Memory B cell (primary cell): ENCODE measurements at regions not wholly inside any gene's neighbourhood (a gene's known extent, or its start where the extent isn't known, plus 50 kb on each side); places are given as distances from the start of the nearest gene placed in this dataset.

Source experiments
- ATAC-seq: fragments of 150-1000 bp; cut with Tn5 transposase; 2 replicates; pipeline ENCODE4 v1.10.0; 2021; ENCODE audit warnings: low read depth, mild to moderate bottlenecking, moderate library complexity
- DNase-seq, 2 donors: peaks; one replicate each; pipeline ENCODE4 v3.0.0; 2022; ENCODE audit warnings: low spot score in 2 of 2
- H3K27ac Mint-ChIP-seq: one replicate; pipeline ENCODE4 v1.8.0; 2022; ENCODE audit warnings: mild to moderate bottlenecking, moderate library complexity, mixed read lengths
- H3K27me3 Mint-ChIP-seq: one replicate; pipeline ENCODE4 v1.8.0; 2022; ENCODE audit warnings: mixed read lengths
- H3K36me3 Mint-ChIP-seq: one replicate; pipeline ENCODE4 v1.8.0; 2022; ENCODE audit warnings: mild to moderate bottlenecking, mixed read lengths
- H3K4me1 Mint-ChIP-seq: one replicate; pipeline ENCODE4 v1.8.0; 2022; ENCODE audit warnings: mixed read lengths
- H3K4me3 Mint-ChIP-seq: one replicate; pipeline ENCODE4 v1.8.0; 2022; ENCODE audit warnings: mild to moderate bottlenecking, moderate library complexity, mixed read lengths
- H3K9me3 Mint-ChIP-seq: one replicate; pipeline ENCODE4 v1.8.0; 2022; ENCODE audit warnings: mixed read lengths

DNA sequence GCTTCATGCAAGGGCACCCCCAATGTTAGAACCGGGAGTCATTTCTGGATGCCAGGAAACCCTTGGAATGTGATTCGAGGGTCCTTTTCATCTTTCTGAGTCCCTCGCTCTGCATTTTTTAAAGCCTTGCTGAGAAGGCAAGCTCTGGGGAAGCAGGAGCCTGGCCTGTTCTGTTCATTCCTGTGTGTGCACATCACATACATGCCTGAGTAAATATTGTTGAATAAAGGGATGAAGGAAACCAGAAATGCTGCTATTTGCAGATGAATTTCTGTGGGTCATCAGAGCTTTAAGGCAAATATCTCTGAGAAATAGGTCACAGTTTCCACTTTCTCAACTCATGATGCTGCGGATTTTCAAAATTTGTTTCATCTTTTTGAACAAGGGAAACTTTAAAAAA is 170.1 kb downstream of the PAH start:
- ATAC-seq, result no peak
- Mint-ChIP-seq H3K36me3 (no peaks in the 10 kb centered on the region), H3K4me1 (no peaks in the 10 kb centered on the region), H3K27ac (no peak overlapping the region), H3K4me3 (no peak overlapping the region), H3K27me3 (peaks cover 6% of the 10 kb centered on the region), H3K9me3 (no peaks in the 10 kb centered on the region)
- no peak for DNase-seq

DNA sequence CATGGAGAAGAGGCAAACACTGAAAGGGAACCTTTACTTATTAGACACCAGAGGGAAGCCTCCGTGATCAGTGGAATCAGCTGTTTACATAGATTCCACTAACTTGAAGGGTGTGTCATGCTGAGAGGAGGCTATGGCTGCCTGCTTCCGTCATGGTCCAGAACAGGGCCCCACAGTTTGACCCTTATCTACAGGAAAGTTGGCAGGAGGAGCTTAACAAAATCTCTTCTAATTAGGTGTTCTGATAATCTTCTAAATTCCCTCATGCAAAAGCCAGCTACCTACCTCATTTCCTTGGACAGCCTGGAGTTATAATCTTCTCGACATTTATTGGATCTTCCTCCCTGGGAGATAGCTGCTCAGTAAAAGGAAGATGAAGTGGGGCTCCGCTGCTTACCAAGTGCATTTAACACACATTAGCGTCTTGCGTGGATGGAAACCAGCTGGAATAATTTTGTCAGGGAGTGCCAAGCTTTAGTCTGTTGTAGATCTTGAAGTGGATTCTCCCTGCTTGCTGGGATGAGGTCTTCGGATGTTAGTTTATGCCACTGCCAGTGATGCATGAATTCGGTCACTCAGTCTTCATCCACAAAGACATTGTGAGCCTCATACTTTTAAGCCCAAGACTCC is 171.0 kb downstream of the PAH start:
- H3K4me3 Mint-ChIP-seq, result no peak overlapping the region
- no peaks in the 10 kb centered on the region for H3K4me1 Mint-ChIP-seq
- no peak for ATAC-seq
- H3K27ac Mint-ChIP-seq, result no peak overlapping the region
- H3K9me3 Mint-ChIP-seq, result no peaks in the 10 kb centered on the region
- no peak for DNase-seq
- peaks cover 3% of the 10 kb centered on the region for H3K27me3 Mint-ChIP-seq
- H3K36me3 Mint-ChIP-seq, result no peaks in the 10 kb centered on the region

DNA sequence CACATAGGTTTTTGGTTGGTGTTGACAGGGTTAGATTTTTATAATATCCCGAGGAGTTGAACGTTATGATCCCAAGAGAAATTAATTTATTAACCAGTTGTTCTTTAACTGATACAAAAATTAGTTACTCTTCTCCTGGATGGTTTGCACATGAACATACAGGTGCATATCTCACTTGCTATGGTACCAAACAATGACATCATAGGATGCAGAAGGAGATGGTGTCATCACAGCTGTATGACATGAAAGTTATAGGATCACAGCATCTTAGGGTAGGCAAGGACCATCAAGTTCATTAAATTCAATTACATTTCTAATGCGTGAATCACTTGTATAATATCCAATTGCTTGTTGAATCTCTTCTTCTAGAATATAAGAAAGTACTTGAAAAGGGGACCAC is 175.8 kb downstream of the PAH start:
- no peak for ATAC-seq
- Mint-ChIP-seq H3K27me3 (peaks cover 3% of the 10 kb centered on the region), H3K4me1 (no peaks in the 10 kb centered on the region)

DNA sequence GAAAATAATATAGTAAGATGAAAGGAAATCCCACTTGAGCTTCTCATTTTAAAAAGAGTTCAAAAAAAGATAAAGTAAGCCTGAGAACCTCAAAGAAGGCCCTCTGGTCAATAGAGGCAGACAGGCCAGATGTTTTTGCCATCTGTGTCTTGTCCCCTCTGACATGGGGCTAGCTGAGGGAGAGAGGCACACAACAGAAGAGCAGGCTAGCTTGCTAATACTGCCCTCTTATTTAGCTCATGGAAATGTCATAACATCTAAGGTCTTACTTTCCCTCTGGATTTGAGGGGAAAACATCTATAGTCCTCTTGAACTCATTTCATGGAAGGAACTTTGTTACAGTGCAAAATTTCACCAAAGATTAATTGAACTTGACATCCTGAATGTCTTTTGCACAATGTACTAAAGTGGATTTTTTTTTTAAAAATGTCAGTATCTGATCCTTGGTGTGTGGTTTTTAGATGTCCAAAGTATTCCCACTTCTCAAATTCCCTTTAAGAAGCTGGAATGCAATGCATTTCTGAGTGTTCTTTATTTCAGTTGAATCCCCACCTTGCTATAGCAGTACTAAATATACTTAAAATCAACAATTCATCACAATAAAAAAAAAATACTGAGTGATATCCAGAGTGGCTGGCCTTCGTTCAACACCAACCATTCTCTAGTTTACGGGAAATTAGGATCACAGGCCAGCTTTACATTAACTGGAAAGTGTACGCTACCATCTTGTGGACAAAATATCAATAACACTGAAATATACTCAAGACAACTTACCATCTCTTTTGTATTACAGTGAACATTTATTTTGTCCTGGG is 176.7 kb downstream of the PAH start:
- Mint-ChIP-seq H3K9me3 (peaks cover 3% of the 10 kb centered on the region), H3K27me3 (no peaks in the 10 kb centered on the region), H3K4me1 (peaks cover 4% of the 10 kb centered on the region), H3K36me3 (peaks cover 2% of the 10 kb centered on the region), H3K4me3 (no peak overlapping the region), H3K27ac (no peak overlapping the region)
- no peak for DNase-seq
- no peak for ATAC-seq

More for the DNA sequence above, 175.8 kb downstream of the PAH start:
- Mint-ChIP-seq H3K27ac (no peak overlapping the region), H3K36me3 (peaks cover 2% of the 10 kb centered on the region), H3K9me3 (peaks cover 3% of the 10 kb centered on the region), H3K4me3 (no peak overlapping the region)
- DNase-seq, result no peak

DNA sequence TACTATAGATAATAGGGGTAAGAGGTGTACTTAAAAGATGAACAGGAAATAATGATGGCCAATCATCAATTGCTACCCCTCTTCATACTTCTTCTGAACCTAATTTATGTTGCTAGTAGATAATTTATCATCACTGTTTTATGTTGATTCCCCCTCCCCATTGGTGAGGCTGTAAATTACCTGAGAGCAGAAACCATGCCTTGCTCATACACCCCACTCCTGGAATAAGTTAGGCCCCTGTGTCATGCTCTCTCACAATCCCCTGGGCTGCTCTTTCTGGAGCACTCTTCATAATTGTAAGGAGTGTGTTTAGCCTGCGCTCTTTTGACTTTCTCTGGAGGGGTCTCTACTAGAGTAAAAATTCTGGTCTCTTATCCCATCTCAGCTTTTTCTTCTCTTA is 180.7 kb downstream of the PAH start:
- peaks cover 3% of the 10 kb centered on the region for H3K9me3 Mint-ChIP-seq
- no peak overlapping the region for H3K27ac Mint-ChIP-seq
- H3K4me1 Mint-ChIP-seq, result peaks cover 8% of the 10 kb centered on the region
- ATAC-seq (no peak), DNase-seq (no peak)
- H3K4me3 Mint-ChIP-seq, result no peak overlapping the region
- H3K27me3 Mint-ChIP-seq, result no peaks in the 10 kb centered on the region
- H3K36me3 Mint-ChIP-seq, result peaks cover 2% of the 10 kb centered on the region

DNA sequence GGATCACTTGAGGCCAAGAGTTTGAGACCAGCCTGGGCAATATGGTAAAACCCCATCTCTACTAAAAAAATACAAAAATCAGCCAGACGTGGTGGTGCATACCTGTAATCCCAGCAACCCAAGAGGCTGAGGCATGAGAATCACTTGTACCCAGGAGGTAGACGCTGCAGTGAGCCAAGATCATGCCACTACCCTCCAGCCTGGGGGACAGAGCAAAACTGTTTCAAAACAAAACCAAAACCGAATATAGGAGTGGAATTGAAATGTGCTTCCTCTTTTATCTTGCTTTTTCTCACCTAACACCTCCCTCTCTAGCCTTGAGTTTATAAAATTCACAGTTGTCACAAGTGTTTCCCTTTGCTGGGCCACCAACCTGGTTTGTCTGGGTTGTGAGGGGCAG is 181.9 kb downstream of the PAH start:
- peak overlapping the region; percentile 84 for H3K27ac Mint-ChIP-seq
- peak; percentile 98 for ATAC-seq
- peak in 1 of 2 donors; percentile 11 for DNase-seq
- no peaks in the 10 kb centered on the region for H3K27me3 Mint-ChIP-seq
- peak overlapping the region; percentile 54 for H3K4me3 Mint-ChIP-seq
- peaks cover 3% of the 10 kb centered on the region for H3K9me3 Mint-ChIP-seq
- peaks cover 2% of the 10 kb centered on the region for H3K36me3 Mint-ChIP-seq
- H3K4me1 Mint-ChIP-seq, result peaks cover 8% of the 10 kb centered on the region

DNA sequence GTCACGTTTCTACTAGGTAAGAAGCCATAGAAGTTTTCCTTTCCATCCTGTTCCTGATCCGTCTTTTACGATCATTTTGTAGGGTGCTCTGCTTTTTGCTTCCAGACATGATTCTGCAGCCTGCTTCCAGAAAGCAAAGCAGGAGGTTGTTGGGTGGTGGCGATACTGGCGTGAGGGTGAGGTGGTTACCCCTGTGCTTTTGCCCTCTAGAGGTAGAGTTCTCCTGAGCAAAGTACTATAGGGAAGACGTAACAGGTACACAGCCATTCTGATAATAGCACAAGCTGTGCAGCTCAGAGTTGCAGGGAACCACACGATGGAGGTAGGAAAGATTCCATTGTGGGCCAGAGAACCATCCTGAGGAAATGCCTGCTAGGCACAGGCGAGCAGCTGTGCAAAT is 186.0 kb downstream of the PAH start:
- DNase-seq (no peak), ATAC-seq (no peak)
- no peaks in the 10 kb centered on the region for H3K9me3 Mint-ChIP-seq
- H3K36me3 Mint-ChIP-seq, result no peaks in the 10 kb centered on the region
- H3K4me3 Mint-ChIP-seq, result no peak overlapping the region
- H3K4me1 Mint-ChIP-seq, result peaks cover 16% of the 10 kb centered on the region
- no peaks in the 10 kb centered on the region for H3K27me3 Mint-ChIP-seq
- no peak overlapping the region for H3K27ac Mint-ChIP-seq

DNA sequence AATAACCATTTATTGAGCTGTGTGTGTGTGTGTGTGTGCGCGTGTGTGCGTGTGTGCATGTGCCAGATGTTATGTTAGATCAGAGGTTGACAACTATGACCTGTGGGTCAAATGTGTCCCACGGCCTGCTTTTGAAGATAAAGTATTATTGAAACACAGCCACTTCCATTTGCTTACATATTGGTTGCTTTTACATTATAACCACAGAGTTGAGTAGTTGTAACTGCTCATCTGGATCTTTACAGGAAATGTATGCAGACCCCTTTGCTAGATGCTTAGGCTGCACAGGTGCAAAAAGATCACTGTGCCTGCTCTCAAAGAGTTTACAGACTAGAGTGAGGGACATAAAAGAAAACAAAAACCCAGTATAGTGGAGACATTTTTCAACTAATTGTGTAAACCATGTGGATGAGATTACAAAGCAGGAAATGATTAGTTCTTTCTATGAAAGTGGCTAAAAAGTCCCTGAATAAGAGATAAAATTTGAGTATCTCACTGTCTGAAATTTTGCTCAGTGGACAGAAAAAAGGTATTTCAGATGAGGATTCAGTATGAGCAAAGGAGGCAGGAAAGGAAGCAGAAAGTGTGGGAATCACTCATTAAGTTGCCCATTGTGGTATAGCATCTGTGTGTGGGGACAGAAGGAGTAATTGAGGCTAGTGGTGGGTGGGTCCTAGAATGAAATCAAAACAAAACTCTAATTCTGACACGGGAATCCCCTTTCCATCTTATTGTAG is 188.4 kb downstream of the PAH start:
- Mint-ChIP-seq H3K4me1 (peaks cover 8% of the 10 kb centered on the region), H3K9me3 (no peaks in the 10 kb centered on the region), H3K36me3 (no peaks in the 10 kb centered on the region), H3K27ac (no peak overlapping the region), H3K27me3 (no peaks in the 10 kb centered on the region), H3K4me3 (no peak overlapping the region)
- no peak for ATAC-seq
- DNase-seq, result no peak

DNA sequence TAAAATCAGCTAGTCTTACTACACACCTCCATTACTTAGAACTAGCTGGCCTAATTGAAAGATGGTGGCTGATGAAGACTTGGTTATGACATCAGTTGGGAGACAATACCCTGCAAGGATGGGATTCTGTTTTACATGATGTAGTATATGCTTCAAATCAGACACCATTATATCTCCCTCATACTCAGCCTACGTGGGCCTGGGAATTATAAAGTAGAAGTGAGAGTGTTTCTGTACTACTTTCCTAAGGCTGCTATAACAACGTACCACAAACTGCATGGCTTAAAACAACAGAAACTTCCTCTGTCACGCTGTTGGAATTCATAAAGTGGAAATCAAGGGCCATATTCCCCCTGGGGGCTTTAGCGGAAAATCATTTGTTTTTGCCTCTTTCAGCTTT is 190.4 kb downstream of the PAH start:
- no peaks in the 10 kb centered on the region for H3K9me3 Mint-ChIP-seq
- H3K4me1 Mint-ChIP-seq, result peaks cover 8% of the 10 kb centered on the region
- no peak overlapping the region for H3K27ac Mint-ChIP-seq
- ATAC-seq, result no peak
- no peak for DNase-seq
- H3K36me3 Mint-ChIP-seq, result no peaks in the 10 kb centered on the region
- no peak overlapping the region for H3K4me3 Mint-ChIP-seq
- no peaks in the 10 kb centered on the region for H3K27me3 Mint-ChIP-seq

DNA sequence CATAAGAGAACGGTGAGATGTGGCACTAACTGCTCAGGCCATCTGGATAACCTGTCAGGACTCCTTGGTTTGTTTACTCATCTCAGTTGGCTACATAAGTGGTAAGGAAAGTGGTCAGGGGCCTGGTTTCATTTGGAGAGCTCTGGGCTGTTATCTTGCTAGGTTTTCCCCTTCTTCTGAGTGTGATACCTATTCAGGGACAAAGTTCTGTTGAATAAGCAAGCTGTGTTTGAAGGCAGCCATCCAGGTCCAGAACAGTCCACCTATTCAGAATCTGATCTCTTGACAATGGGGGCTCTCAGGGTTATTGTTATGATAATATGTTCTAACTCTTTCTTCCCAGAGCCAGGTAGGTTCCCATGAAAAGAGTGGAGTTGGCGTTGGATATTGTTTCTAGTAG is 194.9 kb downstream of the PAH start:
- Mint-ChIP-seq H3K9me3 (no peaks in the 10 kb centered on the region), H3K27me3 (no peaks in the 10 kb centered on the region), H3K4me1 (no peaks in the 10 kb centered on the region), H3K27ac (no peak overlapping the region), H3K36me3 (no peaks in the 10 kb centered on the region), H3K4me3 (no peak overlapping the region)
- DNase-seq, result no peak
- ATAC-seq, result no peak

DNA sequence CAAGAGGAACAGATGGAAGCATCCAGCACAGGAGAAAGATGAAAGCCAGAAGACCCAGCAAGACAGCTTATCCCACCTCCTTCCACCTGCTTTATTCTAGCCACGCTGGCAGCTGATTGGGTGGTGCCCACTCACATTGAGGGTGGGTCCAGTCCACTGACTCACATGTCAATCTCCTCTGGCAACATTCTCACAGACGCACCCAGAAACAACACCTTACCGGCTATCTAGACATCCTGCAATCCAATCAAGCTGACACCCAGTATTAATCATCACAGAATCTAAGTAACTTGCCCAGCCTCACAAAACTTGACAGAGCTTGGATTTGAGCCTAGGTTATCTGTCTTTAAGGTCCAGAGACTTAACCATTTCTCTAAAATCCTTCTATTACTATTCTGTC is 208.9 kb downstream of the PAH start:
- peaks cover 10% of the 10 kb centered on the region for H3K27me3 Mint-ChIP-seq
- DNase-seq (no peak), ATAC-seq (no peak)
- H3K27ac Mint-ChIP-seq, result no peak overlapping the region
- H3K9me3 Mint-ChIP-seq, result no peaks in the 10 kb centered on the region
- H3K4me1 Mint-ChIP-seq, result no peaks in the 10 kb centered on the region
- H3K4me3 Mint-ChIP-seq, result no peak overlapping the region
- H3K36me3 Mint-ChIP-seq, result no peaks in the 10 kb centered on the region

DNA sequence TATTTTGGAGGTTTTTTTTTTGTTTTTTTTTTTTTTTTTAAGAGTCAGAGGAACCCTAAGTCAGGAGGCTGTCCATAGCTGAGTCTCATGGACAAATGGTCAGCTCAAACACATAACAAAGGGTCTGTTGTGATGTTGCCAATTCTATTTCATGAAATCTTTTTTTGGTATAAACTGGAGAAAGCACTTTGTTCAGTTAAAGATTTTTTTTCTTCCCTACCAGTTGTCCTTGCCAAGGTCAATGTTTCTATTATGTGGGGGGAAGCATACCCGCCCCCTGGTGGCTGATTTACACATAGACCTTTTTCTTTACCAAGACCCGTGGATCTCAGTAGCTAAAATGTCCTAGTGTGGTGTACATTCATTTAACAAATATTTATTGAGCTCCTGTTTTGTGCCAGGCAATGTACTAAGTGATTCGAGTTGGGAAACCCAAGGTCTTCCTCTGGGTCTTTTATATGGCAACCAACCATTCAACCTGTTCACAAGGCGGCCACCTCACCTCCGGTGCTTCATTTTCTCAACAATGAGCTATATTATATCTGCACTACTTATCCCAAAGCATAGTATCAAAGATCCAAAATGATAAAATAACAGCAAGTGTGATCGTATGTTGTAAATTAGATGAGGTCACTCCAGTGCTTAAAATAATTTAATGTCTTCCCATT is 214.5 kb downstream of the PAH start:
- Mint-ChIP-seq H3K27ac (no peak overlapping the region), H3K4me3 (no peak overlapping the region), H3K36me3 (no peaks in the 10 kb centered on the region), H3K4me1 (no peaks in the 10 kb centered on the region), H3K27me3 (peaks cover 8% of the 10 kb centered on the region), H3K9me3 (no peaks in the 10 kb centered on the region)
- ATAC-seq (peak; percentile 70), DNase-seq (peak; percentile 26 to 60)

DNA sequence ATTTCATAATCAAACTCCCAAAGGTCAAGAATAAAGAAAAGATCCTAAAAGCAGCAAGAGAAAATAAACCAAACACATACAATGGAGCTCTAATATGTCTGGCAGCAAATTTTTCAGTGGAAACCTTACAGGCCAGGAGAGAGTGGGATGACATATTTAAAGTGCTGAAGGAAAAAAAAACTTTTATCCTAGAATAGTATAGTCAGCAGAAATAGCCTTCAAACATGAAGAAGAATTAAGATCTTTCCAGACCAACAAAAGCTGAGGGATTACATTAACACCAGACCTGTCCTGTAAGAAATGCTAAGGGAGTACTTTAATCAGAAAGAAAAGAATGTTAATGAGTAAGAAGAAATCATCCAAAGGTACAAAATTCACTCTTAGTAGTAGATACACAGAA is 215.7 kb upstream of the IGF1 start:
- no peak overlapping the region for H3K4me3 Mint-ChIP-seq
- ATAC-seq, result no peak

DNA sequence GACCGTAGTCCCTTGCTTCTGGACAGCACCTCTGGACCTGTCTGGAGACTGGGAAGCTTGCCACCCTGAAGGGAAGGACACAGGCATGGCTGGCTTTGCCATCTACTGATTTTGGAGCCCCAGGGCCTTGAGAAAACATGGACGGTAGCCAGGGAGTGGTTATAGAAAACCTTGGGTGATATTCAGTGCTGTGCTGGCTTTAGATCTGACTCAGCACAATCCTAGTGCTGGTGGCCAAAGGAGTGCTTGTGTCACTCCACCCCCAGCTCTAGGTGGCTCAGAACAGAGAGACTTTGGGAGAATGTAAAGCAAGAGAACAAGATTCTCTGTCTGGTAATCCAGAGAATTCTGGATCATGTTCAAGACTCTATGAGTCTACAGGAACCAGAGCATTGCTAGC is 214.5 kb upstream of the IGF1 start:
- Mint-ChIP-seq H3K27me3 (peaks cover 11% of the 10 kb centered on the region), H3K27ac (no peak overlapping the region), H3K36me3 (no peaks in the 10 kb centered on the region), H3K9me3 (no peaks in the 10 kb centered on the region), H3K4me1 (no peaks in the 10 kb centered on the region), H3K4me3 (no peak overlapping the region)
- no peak for ATAC-seq
- DNase-seq, result no peak

More for the DNA sequence above, 215.7 kb upstream of the IGF1 start:
- H3K9me3 Mint-ChIP-seq, result no peaks in the 10 kb centered on the region
- no peak overlapping the region for H3K27ac Mint-ChIP-seq
- no peak for DNase-seq
- H3K36me3 Mint-ChIP-seq, result no peaks in the 10 kb centered on the region
- H3K27me3 Mint-ChIP-seq, result peaks cover 9% of the 10 kb centered on the region
- no peaks in the 10 kb centered on the region for H3K4me1 Mint-ChIP-seq
